LNCaP clone FGC (cell line): ENCODE measurements at regions not wholly inside any gene's neighbourhood (a gene's known extent, or its start where the extent isn't known, plus 50 kb on each side); places are given as distances from the start of the nearest gene placed in this dataset.
"Not testable (repeated sequence)": the region's sequence is repeated elsewhere in the genome, so short reads cannot be mapped to it uniquely, and the experiment has no call there.

Experiments used
- DNase-seq: peaks from one replicate; pipeline ENCODE4 v3.0.0-alpha.2; 2011; ENCODE audit warnings: low read depth
- H3K4me3 ChIP-seq: 2 replicates; pipeline ENCODE4 v1.5.1; 2011; ENCODE audit warnings: mild to moderate bottlenecking, low read depth, low read length, control low read depth
- CTCF ChIP-seq: IDR thresholded peaks from 2 replicates; pipeline ENCODE4 v1.5.1; 2012; ENCODE audit warnings: mild to moderate bottlenecking; ENCODE audit not compliant: control insufficient read depth, insufficient read depth; ENCODE audit errors: extremely low read depth

- TF ChIP-seq CTCF: no peak
- DNase-seq: no peak
- H3K4me3 ChIP-seq: no peak overlapping the region
Measured at GRCh38 chr11:33952805-33953204, 60.9 kb upstream of the LMO2 start.

GRCh38 chr11:33949252-33949913 is 57.5 kb upstream of the LMO2 start:
- no peak for TF ChIP-seq CTCF
- H3K4me3 ChIP-seq: no peak overlapping the region
- DNase-seq: no peak

- H3K4me3 ChIP-seq: no peak overlapping the region
- no peak for DNase-seq
- TF ChIP-seq CTCF: no peak
Measured at GRCh38 chr11:33948494-33948893, 56.6 kb upstream of the LMO2 start.

- not testable (repeated sequence) for DNase-seq, H3K4me3 ChIP-seq
Measured at GRCh38 chr11:33947918-33948317, 56.0 kb upstream of the LMO2 start.

- DNase-seq: no peak
- no peak overlapping the region for H3K4me3 ChIP-seq
- no peak for TF ChIP-seq CTCF
Measured at GRCh38 chr11:33946930-33947329, 55.1 kb upstream of the LMO2 start.

- DNase-seq: no peak
- no peak for TF ChIP-seq CTCF
- H3K4me3 ChIP-seq: no peak overlapping the region
Measured at GRCh38 chr11:33945481-33946268, 53.8 kb upstream of the LMO2 start.

GRCh38 chr11:33944693-33945424 is 53.0 kb upstream of the LMO2 start:
- TF ChIP-seq CTCF: no peak
- no peak for DNase-seq
- H3K4me3 ChIP-seq: no peak overlapping the region
